ENCODE measurements at regions not wholly inside any gene's neighbourhood (a gene's known extent, or its start where the extent isn't known, plus 50 kb on each side); places are given as distances from the start of the nearest gene placed in this dataset.

DNA sequence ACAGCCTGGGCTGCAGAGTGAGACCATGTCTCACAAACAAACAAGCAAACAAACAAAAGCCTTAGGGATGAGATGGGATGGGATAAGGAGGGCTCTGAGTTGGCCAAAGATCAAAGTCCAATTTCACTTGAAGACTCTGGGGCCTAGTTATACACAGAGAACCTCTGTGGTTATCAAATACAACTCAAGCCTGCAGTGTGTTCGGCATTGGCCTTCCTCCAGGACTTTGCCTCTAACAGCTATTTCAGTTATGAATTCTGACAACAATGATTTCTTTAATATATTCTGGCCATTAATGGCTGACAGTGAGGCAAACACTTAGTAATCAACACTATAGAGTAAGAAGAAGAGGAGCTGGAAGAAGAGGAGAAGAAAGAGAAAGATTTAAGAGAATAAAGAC lies 171.1 kb downstream of the PDGFRA start:
- TF ChIP-seq, protein P1, sequence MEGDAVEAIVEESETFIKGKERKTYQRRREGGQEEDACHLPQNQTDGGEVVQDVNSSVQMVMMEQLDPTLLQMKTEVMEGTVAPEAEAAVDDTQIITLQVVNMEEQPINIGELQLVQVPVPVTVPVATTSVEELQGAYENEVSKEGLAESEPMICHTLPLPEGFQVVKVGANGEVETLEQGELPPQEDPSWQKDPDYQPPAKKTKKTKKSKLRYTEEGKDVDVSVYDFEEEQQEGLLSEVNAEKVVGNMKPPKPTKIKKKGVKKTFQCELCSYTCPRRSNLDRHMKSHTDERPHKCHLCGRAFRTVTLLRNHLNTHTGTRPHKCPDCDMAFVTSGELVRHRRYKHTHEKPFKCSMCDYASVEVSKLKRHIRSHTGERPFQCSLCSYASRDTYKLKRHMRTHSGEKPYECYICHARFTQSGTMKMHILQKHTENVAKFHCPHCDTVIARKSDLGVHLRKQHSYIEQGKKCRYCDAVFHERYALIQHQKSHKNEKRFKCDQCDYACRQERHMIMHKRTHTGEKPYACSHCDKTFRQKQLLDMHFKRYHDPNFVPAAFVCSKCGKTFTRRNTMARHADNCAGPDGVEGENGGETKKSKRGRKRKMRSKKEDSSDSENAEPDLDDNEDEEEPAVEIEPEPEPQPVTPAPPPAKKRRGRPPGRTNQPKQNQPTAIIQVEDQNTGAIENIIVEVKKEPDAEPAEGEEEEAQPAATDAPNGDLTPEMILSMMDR (IDR thresholded peaks at IDR 0.05): no peak
- no peak for TF ChIP-seq EP300 (IDR thresholded peaks at IDR 0.05)
- TF ChIP-seq POLR2A (IDR thresholded peaks at IDR 0.05; ENCODE audit: low read depth): no peak
- no peak for TF ChIP-seq POLR2AphosphoS5 (IDR thresholded peaks at IDR 0.05)
